Endothelial cell (in vitro differentiated cells): ENCODE measurements at regions not wholly inside any gene's neighbourhood (a gene's known extent, or its start where the extent isn't known, plus 50 kb on each side); places are given as distances from the start of the nearest gene placed in this dataset.

Source experiments
- DNase-seq: peaks from one replicate; pipeline ENCODE4 v3.0.0; 2021; ENCODE audit warnings: low spot score
- H3K27ac Mint-ChIP-seq: one replicate; pipeline ENCODE4 v1.8.0; 2021; ENCODE audit warnings: mixed read lengths, inconsistent platforms; ENCODE audit not compliant: unreplicated experiment
- H3K27me3 Mint-ChIP-seq: one replicate; pipeline ENCODE4 v1.8.0; 2021; ENCODE audit warnings: mild to moderate bottlenecking, moderate library complexity, mixed read lengths, inconsistent platforms; ENCODE audit not compliant: unreplicated experiment
- H3K36me3 Mint-ChIP-seq: one replicate; pipeline ENCODE4 v1.8.0; 2021; ENCODE audit warnings: mild to moderate bottlenecking, low read depth, mixed read lengths, inconsistent platforms; ENCODE audit not compliant: unreplicated experiment
- H3K4me1 Mint-ChIP-seq: one replicate; pipeline ENCODE4 v1.8.0; 2021; ENCODE audit warnings: mild to moderate bottlenecking, mixed read lengths, inconsistent platforms; ENCODE audit not compliant: unreplicated experiment
- H3K4me3 Mint-ChIP-seq: one replicate; pipeline ENCODE4 v1.8.0; 2021; ENCODE audit warnings: mild to moderate bottlenecking, mixed read lengths, inconsistent platforms; ENCODE audit not compliant: unreplicated experiment
- H3K9me3 Mint-ChIP-seq: one replicate; pipeline ENCODE4 v1.8.0; 2021; ENCODE audit warnings: mixed read lengths, inconsistent platforms; ENCODE audit not compliant: unreplicated experiment
- TF ChIP-seq, protein P1 (sequence below): fragments of 200-600 bp; sonication (generic); IDR thresholded peaks from one replicate; pipeline ENCODE4 v1.5.0; 2021; ENCODE audit warnings: antibody characterized with exemption; ENCODE audit not compliant: unreplicated experiment

DNA sequence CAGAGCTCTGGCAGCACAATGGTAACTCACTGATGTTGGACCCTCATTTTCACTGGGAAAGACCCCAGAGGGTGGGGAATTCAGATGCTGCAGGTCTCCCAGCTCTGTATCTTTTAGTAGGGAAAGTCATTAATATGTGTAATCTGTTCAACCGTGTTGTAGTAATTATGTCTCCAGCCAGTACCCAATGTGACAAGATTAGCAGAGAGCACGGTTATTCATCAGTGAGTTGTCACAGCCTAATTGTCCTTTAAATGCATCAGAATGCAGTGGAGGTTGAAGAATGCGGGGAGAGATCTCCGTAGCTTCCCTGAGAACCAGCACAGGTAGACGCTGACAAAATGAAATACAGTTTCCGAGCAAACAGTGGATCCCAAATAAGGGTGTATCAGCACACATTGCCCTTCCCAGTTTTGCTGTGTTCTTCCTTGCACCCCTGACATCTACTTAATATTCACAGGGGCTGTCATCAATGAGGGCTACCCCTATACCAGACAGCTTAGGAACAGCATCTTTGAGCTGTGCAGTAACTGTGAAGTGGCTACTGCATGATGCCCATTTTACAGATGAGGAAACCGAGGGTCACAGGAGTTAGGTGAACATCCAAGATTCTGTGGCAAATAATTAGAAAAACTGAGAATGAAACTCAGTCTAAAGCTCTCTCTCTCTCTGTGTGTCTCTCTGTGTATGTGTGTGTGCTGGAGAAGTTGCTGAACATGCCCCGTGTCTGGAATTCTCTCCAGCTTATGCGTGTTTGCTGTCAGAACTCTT lies 430.4 kb upstream of the HS6ST1 start:
- no peak overlapping the region for H3K27ac Mint-ChIP-seq

DNA sequence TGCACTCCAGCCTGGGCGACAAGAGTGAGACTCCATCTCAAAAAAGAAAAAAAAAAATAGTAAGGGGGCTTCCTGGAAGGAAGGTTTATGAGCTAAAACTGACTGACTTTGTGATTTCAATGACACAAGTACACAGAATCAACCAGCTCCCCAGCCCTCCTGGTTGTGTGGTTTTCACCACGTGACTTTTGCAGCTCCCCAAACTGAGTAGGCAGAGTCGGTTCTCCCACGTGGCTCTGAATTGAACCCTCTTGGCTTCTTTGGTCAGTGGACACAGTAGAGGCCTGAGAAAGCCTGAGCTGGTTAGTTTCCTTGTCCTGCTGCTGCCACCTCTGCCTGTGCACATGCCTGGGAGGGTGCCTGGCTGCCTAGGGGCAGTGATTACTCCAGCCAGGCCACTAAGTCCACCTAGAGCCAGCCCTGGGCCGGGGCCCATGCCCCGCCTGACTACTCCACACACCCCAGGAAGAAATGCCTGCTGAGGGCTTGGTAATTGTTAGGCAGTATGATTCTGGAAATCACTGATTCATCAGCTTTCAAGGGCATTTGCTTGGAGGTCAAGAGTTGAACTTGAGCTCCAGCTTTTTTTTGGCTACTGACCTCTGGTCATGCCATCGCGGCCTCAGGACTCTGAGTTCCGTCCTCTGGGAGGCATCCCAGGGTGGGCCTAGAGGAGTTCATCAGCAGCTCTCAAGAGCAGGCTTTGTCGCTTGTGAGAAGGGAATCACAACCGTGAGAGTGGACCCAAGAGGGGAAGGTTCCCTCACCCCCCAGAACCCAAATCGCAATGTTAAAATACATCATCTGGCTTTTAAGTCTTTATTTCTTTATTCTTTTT lies 431.9 kb upstream of the HS6ST1 start:
- Mint-ChIP-seq H3K36me3 (no peaks in the 10 kb centered on the region), H3K27ac (no peak overlapping the region), H3K9me3 (no peaks in the 10 kb centered on the region), H3K4me1 (peaks cover 38% of the 10 kb centered on the region), H3K27me3 (peaks cover 2% of the 10 kb centered on the region), H3K4me3 (no peak overlapping the region)
- TF ChIP-seq, protein P1, sequence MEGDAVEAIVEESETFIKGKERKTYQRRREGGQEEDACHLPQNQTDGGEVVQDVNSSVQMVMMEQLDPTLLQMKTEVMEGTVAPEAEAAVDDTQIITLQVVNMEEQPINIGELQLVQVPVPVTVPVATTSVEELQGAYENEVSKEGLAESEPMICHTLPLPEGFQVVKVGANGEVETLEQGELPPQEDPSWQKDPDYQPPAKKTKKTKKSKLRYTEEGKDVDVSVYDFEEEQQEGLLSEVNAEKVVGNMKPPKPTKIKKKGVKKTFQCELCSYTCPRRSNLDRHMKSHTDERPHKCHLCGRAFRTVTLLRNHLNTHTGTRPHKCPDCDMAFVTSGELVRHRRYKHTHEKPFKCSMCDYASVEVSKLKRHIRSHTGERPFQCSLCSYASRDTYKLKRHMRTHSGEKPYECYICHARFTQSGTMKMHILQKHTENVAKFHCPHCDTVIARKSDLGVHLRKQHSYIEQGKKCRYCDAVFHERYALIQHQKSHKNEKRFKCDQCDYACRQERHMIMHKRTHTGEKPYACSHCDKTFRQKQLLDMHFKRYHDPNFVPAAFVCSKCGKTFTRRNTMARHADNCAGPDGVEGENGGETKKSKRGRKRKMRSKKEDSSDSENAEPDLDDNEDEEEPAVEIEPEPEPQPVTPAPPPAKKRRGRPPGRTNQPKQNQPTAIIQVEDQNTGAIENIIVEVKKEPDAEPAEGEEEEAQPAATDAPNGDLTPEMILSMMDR = no peak
- DNase-seq = no peak

More for the DNA sequence above, 430.4 kb upstream of the HS6ST1 start:
- no peak for DNase-seq
- H3K36me3 Mint-ChIP-seq = no peaks in the 10 kb centered on the region
- H3K4me3 Mint-ChIP-seq = no peak overlapping the region
- TF ChIP-seq, protein P1 = no peak
- no peaks in the 10 kb centered on the region for H3K9me3 Mint-ChIP-seq
- H3K4me1 Mint-ChIP-seq = peaks cover 31% of the 10 kb centered on the region
- peaks cover 2% of the 10 kb centered on the region for H3K27me3 Mint-ChIP-seq

DNA sequence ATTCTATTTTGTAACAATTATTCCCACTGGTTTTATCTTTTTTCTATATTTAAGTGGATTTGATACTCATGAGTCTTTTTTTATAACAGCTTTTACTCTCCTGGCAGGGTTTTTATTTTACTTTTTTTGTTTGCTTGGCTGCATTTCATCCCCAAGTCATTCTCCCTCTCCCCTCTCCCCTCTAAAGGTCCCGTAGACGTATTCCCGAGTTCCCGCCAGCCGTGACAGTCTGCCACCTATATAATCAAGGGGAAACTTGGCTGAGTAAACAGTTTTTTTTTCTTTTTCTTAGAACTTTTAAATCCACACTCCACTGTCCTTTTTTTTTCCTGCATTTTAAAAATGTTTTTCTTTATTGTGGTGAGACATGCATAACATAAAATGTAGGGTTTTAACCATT lies 433.1 kb upstream of the HS6ST1 start:
- DNase-seq = no peak
- H3K36me3 Mint-ChIP-seq = no peaks in the 10 kb centered on the region
- H3K4me1 Mint-ChIP-seq = peaks cover 33% of the 10 kb centered on the region
- peak overlapping the region; percentile 53 for H3K27ac Mint-ChIP-seq
- no peak overlapping the region for H3K4me3 Mint-ChIP-seq
- H3K9me3 Mint-ChIP-seq = no peaks in the 10 kb centered on the region
- H3K27me3 Mint-ChIP-seq = peaks cover 2% of the 10 kb centered on the region
- TF ChIP-seq, protein P1 = no peak

DNA sequence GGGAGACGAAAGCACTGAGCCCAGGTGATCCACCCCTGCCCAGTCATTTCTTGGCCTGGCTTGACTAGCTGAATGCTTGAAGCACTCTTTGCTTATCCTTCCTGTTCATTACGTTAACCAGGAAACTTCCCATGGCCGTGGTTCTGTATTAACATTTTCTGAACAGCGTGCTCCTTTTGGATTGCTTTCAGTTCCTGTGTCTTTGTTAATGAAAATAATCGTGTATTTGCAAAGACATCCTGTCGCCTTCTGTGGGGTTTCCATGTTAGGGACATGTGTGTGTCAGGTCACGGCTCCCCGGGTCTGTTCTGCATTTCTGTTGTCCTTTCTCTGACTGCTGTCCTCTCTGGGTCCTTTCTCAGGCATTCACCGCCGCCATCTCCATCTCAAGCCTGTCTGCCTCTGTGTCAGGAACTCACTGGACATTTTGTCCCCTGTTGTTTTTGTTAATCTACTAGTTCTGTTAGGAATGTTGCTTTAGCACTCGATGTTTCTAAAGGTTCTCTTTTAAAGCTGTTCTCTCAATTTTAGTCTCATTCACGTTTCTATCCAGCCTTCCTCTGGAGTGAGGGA lies 434.1 kb upstream of the HS6ST1 start:
- DNase-seq = no peak
- H3K4me1 Mint-ChIP-seq = peaks cover 33% of the 10 kb centered on the region
- TF ChIP-seq, protein P1 = no peak
- no peak overlapping the region for H3K4me3 Mint-ChIP-seq
- peaks cover 2% of the 10 kb centered on the region for H3K27me3 Mint-ChIP-seq
- H3K9me3 Mint-ChIP-seq = no peaks in the 10 kb centered on the region
- H3K27ac Mint-ChIP-seq = peak overlapping the region; percentile 93
- H3K36me3 Mint-ChIP-seq = no peaks in the 10 kb centered on the region
